HG03175 (cell line): ENCODE measurements at regions not wholly inside any gene's neighbourhood (a gene's known extent, or its start where the extent isn't known, plus 50 kb on each side); places are given as distances from the start of the nearest gene placed in this dataset.

Experiments used
- ATAC-seq: cut with Tn5 transposase; IDR thresholded peaks from one replicate; pipeline ENCODE4 v1.9.1; 2021; ENCODE audit warnings: mild to moderate bottlenecking, moderate library complexity; ENCODE audit not compliant: unreplicated experiment

DNA sequence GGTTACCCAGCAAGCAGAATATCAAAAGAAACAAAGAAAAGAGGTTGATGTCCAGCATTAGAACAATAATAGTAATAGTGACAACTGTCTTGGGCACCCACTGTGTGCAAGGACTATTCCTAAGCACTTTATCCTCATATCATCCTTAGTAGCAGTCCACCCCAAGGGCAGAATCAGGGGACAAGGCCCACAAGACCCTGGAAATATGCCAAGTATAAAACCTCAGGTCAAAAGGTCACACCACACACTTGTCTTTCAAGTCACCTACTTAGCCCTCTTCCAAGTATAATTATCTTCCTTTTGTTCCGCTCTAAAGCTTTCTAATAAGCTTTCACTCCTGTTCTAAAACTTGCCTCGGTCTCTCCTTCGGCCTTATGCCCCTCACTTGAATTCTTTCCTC is 124.0 kb upstream of the STT3B start:
- no peak for ATAC-seq

DNA sequence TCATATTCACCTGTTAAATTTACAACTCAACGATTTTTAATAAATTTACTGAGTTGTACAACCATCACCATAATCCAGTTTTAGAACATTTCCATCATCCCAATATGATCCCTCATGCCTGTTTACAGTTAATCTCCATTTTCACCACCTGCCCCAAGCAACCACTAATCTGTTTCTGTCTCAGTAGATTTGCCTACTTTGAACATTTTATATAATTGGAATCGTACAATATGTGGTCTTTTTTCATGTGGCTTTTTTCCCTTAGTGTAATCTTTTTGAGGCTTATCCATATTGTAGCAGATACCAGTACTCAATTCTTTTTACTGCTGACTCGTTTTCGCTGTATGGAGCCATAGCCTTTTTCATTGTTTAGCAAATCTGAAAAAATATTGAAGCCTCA is 123.3 kb upstream of the STT3B start:
- no peak for ATAC-seq

DNA sequence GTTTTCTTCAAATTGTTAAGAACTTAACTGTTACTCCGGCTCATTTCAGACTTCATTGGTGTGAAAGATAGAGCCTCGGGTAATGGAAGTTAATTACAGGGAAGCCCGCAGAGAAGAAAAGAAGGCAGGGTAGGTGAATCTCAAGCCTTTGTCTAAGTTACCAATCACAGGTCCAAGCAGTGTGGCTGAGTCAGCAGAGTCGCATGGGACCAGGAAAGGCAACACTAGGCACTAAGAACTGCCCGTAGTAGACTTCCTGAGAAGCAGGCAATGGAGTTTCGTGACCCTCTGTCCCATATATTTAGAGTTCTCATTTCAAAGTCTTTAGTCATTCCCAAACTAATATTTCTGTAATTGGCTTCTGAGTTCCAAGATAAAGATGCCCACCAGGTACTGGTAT is 122.9 kb upstream of the STT3B start:
- ATAC-seq, result no peak

DNA sequence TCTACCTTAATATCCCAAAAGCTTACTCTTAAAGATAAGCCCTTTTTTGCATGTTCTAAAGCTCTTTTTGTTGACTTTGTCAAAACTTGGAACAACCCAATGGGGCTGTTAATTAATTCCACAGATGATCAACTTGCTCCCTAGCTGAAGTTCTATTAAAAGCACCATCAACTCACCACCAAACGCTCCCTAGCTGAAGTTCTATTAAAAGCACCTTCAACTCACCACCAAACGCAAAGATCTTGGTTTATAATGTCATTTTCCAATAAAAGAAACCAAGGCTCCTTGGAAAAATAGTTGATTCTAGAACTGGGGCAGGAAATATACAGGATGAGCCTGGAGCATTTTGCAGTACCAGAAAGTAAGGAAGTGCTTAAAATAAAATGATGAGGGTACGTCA is 122.3 kb upstream of the STT3B start:
- ATAC-seq, result no peak

DNA sequence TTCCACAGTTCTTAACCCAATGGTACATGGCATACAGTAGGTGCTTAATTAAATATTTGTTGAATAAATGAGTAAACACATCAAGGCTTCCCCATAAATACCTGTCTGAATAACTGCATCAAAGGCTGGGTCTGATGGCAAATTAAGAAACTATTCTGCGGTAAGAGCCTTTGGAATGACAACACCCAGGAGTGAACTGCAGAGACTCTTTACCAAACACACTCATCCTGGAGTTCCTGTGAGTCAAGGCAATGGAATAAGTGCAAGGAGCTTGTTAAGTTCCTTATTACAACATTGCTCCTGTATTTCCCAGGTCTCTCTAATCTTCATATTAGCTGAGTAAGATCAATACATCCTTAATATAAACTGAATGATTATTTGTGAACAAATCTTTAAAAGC is 119.9 kb upstream of the STT3B start:
- ATAC-seq, result no peak

DNA sequence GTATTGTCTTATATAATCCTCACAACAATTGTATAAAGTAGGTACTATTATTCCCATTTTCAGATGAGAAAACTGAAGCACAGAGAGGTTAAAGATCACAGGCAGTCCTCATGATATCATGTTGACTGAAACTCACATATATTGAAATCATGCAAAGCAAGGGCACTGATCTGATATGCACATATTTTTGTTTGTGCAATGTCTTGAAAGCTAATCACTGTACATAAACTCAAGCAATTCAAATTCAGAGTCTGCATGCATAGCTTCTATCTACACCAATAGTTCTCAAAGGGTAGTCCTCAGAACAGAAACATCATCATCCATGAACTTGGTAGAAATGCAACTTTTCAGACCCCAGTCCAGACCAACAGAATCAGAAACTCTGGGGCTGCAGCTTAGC is 119.2 kb upstream of the STT3B start:
- no peak for ATAC-seq

DNA sequence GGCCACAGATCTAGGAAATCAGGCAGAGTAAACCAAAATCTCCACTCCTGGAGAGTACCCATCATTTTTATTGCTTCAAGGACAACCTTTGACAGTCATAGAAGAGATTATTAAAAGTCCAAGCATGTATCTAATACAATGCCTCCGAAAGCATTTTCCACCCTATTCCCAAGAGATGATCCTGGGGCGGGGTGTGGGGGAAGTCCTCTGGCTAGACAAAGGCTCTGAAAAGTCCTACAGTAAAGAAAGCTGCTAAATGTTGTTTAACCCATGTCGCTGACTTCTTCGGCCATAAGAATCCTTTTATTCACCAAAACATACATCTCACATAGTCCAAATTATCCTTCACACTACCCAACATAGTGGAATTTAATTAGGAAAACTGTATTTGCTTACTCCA is 115.7 kb upstream of the STT3B start:
- ATAC-seq, result no peak

DNA sequence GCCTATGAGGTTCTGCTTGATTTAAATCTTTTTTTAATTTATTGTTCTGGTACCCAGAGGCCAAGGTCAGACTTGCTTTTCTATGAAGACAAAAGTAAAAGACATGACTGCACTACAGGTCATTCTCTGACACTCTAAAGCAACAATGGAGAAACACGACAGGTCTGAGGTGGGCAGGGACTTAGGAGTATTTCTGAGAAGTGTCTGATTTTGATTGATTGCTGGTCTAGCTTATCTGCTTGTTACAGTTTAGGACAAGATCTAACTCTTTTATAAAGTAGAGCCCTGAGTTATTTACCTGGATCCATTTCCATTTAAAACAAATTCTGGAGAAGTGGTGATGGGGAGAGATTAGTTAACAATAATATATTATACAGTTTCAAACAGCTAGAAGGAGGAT is 115.2 kb upstream of the STT3B start:
- ATAC-seq, result no peak

DNA sequence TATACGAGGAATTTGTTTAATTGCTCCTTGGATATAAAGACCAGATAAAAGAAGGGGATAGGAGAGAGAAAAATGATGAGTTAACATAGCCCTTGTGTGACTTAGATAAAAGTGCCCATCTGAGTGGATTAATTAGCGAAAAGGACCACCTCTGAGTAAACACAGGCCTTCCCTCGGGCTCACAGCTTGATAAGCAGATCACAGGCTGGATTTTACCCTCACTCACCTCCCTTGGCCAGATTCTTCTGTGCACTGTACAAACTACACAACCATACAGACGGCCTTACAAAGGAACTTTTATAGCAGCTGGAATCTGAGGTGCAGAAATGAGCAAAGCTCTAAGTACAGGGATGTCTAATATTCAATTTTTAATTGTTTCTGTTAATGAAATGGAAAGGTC is 112.4 kb upstream of the STT3B start:
- no peak for ATAC-seq

DNA sequence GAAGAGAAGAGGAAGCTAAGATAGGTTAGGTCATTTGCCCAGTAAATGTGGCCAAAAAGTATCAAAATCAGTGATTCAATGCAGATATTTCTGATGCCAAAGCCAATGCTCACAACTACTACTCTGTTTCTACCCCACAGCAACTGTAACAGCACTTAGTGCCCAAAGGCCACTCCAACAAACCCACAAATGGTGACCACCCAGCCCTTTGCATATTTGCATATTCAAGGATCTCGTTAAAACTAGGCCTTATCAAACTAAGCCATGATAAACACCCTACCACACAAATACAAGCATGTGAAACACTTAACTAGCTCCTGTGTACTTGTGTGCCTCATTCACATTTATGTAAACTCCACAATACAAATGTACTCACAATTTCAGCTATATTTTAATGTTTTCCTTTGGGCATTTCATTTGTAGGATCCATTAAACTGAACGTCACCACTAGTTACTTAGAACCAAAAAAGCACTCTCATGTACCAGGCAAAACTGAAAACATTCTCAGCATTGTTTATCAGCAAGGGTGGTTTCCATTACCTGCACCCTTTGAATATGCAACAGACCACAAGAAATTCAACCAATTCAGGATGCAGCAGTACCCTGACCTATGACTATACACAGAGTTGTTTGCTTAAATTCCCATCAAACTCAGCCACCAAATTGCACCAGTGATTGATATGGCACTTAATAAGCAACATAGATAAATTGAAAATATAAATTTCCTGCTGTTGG is 111.2 kb upstream of the STT3B start:
- no peak for ATAC-seq

DNA sequence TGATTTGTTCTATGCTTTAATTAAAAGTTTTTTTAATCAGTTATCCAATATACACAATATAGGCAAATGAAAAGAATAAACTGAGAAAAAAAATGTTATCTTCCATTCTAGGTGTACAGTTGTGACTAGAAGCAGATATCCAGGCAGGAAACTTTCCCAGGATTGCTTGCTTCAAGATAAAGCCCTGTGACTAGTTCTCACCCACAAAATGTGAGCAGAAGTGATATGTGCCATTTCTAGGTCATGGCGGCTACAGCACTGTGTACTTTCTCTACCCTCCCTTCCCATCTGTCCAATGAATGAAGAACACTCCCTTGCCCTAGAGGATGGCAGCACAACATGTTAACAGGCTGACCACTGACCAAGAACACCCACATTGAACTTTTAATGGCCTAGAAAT is 110.5 kb upstream of the STT3B start:
- no peak for ATAC-seq

DNA sequence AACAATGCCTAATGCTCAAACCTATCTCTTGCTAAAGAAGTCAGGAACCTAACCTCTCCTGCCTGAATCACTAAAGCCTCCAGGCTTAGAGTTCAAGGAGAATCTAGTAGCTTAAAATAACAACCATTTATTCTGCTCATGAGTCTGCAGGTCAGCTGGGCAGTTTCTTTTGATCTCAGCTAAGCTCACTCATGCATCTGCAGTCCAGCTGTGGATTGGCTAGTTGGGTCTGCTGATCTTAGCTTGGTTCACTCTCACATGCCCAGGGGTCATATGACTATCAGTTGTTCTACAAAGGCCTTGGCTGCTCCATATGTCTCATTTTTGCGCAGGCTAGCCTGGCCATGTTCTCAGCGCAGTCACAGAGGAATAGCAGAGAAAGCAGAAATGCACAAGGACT is 109.2 kb upstream of the STT3B start:
- no peak for ATAC-seq

DNA sequence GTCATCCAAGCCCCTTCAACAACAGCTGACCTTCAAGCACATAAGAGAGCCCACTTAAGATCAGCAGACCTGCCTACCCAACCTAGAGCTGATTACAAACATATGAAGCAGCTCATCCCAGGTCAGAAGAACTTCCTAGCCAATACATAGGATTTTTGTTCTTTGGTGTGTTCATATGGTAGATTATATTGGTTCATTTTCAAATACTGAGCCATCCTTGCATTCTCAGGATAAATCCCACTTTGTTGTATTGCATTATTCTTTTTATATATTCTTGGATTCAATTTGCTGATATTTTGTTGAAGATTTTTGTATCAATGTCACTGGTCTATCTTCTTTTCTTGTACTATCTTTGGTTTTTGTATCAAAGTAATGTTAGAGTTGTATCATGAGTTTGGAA is 107.3 kb upstream of the STT3B start:
- ATAC-seq, result no peak

DNA sequence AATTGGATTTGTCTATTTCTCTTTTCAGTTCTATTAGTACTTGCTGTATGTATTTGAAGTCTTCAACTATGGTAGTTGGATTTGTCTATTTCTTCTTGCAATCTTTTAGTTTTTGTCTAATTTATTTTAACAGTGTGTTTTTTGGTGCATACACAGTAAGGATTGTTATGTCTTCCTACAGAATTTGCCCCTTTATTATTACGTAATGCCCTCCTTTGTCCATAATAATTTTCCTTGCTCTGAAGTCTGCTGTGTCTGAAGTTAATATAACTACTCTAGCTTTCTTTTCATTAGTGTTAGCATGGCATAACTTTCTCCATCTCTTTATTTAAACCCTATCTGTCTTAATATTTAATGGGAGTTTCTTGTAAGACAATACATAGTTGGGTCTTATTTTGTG is 105.1 kb upstream of the STT3B start:
- ATAC-seq, result no peak

DNA sequence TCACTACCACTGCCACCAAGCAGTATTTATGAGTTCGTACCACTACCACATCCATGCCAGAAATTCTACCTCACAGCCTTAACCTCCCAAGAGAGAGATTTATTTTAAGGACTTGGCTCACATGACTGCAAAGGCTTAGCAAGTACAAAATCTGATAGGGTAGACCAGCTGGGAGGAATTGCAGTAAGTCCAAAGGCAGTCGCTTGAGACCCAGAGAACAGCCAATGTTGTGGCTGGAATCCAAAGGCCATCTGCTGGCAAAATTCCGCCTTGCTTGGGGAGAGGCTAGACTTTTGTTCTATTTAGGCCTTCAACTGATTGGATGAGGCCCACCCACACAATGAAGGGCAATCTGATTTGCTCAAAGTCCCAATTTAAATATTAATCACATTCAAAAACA is 101.4 kb upstream of the STT3B start:
- ATAC-seq, result no peak

DNA sequence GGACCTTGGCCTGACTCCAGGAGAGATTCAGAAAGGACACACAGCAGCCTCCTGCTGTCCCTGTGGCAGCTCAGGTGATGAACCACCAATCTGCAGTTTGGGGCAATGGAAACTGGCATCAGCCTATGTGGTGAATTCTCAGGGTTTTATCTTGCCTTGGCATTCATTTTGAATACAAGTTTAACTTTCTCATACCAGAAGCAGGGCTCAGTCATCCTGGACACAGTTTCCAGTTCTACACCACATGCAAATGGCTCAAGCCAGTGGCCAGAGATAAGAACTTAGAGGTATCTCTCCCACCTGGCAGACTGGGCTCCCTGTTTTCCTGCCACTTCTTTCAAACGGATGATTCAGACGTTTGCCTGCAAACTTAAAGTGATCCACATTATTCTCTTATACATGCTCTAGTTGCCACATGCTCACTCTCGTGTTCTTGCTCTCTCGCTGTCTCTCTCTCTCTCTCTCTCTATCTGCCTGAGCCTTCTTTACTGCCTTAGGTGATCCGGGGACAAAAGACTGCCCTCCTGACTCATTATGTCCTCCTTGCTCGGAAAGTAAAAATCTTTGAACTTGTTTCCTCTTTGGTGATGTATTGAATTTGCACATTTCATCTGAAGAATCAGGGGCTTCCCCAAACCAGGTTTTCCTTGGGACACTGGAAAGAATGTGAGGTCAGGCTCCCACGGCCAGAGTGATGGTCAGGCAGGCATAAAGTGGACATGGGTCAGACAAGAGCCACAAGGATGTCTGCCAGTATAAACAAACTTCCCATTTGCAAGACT is 99.6 kb upstream of the STT3B start:
- no peak for ATAC-seq

DNA sequence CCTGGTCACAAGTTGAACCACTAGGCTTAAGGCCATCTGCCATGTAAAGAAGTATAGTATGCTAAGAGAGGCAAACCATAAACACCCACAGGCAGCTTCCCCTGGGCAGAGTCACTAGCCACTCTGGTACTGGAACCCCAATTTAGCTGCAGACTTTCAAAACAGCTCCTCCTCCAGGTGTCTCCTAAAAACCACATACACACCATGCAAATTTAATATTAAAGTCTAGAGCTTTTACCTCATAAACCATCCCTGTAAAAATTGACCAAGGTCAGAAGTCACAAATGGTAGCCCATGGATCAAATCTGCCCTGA is 99.1 kb upstream of the STT3B start:
- no peak for ATAC-seq

DNA sequence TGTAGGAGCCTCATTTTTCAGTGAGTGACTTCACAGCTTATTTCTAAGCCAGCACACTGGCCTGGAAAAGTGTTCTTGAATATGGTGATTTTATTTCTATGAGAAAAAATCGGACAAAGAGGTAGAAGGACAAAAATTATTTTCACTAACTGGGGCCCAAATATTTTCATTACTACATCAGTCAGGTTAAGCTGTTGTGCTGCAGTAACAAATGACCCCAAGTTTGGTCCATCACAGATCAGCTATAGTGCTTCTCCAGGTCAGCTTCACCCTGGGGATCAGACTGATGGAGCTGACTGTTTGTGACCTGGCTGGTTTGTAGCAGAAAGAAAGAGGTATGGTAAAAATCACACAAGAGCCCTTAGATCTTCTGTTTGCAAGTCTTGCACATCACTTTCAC is 97.9 kb upstream of the STT3B start:
- no peak for ATAC-seq

DNA sequence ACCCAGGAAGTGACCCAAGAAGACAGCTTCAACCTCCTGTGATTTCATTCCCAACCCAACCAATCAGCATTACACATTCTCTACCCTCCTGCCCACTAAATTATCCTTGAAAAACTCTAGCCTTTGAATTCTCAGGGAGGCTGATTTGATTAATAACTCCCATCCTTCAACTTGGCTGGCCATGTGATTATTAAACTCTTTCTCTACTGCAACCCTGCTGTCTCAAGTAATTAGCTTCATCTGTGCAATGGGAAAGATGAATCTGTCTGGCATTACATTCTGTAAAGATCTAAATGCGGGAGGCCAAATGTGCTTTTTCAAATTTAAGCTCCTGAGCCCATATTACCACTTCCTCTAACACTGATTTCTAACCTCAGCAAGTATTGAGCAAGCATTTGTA is 95.9 kb upstream of the STT3B start:
- no peak for ATAC-seq

DNA sequence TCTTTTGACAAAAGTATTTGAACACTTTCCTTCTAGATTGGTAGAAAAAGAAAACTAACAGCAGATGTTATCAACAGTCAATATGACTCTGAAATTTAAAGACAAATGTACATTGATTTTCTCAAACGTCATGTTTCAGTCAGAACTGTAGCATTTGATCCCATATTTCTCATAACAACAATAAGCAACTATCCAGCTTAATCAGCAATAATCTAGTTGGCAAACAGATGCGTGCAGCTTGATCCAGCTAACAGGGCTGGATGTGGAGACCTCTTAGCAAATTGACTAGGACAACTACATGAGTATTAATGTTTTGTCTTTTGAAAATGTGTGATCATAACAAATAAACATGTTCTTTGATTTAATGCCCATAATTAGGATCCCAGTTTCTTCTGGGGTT is 94.0 kb upstream of the STT3B start:
- ATAC-seq, result no peak

DNA sequence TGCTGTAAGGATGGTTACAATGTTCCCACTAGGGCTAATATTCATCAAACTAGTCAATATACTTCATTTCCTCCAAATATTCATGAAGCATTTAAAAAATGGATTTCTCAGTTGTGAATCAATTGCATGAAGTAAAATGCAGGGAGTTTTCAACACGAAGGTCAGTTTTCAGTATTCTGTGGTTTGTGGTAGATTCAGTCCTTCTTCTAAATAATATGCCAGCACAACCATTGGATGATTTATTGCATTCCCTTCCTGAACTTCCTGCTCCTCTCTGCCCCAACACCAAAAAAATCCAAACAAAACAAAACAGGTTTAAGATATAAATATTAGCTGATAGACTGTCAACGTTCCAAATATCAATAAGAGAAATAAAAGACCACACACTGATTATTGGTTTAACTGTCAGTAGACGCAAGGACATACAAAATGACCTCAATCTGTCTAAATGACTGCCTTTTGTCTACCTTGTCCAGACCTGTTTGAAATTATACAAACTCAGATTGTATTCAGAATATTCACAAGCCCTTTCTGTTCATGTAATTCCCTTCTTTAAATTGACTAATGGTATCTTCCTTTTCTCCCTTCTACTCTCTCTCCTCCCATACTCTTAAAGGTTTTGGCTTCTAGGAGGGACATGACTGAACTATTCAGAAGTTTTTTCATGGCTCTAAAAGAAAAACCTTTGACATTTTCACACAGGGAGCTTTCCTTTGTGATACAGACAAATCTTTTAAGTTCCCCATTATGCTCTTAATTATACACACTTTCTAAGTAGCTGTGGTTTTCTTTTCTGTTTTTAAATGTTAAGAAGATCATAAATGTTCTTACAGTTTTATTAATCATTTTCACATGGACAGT is 92.6 kb upstream of the STT3B start:
- no peak for ATAC-seq

DNA sequence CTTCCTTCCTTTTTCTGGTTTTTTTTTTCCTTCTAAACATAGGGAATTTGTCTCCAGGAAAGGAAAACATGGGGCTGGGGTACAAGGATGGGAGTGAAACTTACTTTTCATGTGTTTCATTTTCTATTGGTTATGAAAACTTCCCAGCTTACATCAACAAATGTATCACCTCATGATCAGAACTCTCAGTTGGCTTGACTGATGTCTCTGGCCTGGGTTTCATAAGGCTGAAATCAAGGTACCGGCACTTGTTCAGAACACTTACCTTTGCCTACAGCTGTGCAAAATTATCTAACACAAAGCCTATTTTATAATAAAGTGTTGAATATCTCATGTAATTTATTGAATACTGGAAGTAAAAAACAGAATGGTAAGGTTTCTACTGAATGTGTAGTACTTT is 91.8 kb upstream of the STT3B start:
- ATAC-seq, result no peak
